ENCODE measurements at regions not wholly inside any gene's neighbourhood (a gene's known extent, or its start where the extent isn't known, plus 50 kb on each side); places are given as distances from the start of the nearest gene placed in this dataset. TPM values are rescaled to one million over a fixed set of nuclear protein-coding genes. Genes with fewer than 3 reads are reported as not detected.

- Histone ChIP-seq H3K36me3 (no peaks in the 10 kb centered on the region), H3K9me3 (peaks cover 0 to 10% (median 0%) of the 10 kb centered on the region in 4 donors), H3K4me3 (no peak overlapping the region), H3K27ac (no peak overlapping the region), H3K4me1 (no peaks in the 10 kb centered on the region), H3K27me3 (no peaks in the 10 kb centered on the region)
- WGBS, 2 donors, result 73 to 78% methylated on average over 4 of the region's 4 CpGs
- DNase-seq (ENCODE audit: low spot score in 2 of 2), result peak in 1 of 2 donors; percentile 3
- no peak for TF ChIP-seq CTCF (IDR thresholded peaks at IDR 0.05)
- no peak for TF ChIP-seq EP300 (IDR thresholded peaks at IDR 0.05)
- TF ChIP-seq POLR2A (IDR thresholded peaks at IDR 0.05), result no peak
These were observed 52.4 kb upstream of the IGLL5 start for GRCh38 chr22:22835242-22835641.

DNA sequence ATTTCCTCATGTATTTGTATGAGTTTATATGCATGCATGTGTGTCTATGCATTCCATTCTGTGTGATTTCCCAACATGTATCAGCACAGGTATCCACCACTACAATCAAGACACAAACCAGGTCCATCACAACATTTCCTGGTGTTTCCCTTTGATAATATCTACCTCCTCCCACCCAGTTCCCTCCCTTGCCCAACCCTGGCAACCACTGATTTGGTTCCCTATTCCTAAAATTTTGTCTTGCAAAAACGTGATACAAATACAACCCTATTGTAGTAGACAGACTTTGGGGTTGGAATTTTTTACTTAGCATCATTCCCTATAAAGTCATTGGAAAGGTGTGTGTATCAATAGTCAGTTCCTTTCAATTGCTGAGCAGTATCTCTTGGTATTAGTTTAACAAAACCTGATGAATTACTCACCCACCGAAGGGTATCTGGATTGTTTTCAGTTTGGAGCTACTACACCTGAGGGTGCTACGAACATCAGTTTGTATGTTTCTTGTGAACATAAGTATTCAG is 51.8 kb upstream of the IGLL5 start:
- Histone ChIP-seq H3K27ac (no peak overlapping the region), H3K9me3 (peaks cover 0 to 4% (median 0%) of the 10 kb centered on the region in 4 donors), H3K36me3 (no peaks in the 10 kb centered on the region), H3K27me3 (no peaks in the 10 kb centered on the region), H3K4me1 (no peaks in the 10 kb centered on the region), H3K4me3 (no peak overlapping the region)
- 65 to 80% methylated on average over 3 of the region's 3 CpGs for WGBS, 2 donors
- DNase-seq (ENCODE audit: low spot score in 2 of 2), result no peak
- no peak for TF ChIP-seq EP300 (IDR thresholded peaks at IDR 0.05)
- no peak for TF ChIP-seq CTCF (IDR thresholded peaks at IDR 0.05)
- no peak for TF ChIP-seq POLR2A (IDR thresholded peaks at IDR 0.05)

- 72 to 84% methylated on average over 6 of the region's 6 CpGs for WGBS, 2 donors
- Histone ChIP-seq H3K4me3 (no peak overlapping the region), H3K36me3 (no peaks in the 10 kb centered on the region), H3K4me1 (no peaks in the 10 kb centered on the region), H3K27ac (no peak overlapping the region), H3K9me3 (peaks cover 0 to 2% (median 0%) of the 10 kb centered on the region in 4 donors), H3K27me3 (no peaks in the 10 kb centered on the region)
- DNase-seq (ENCODE audit: low spot score in 2 of 2), result peak in 1 of 2 donors; percentile 1
- TF ChIP-seq EP300 (IDR thresholded peaks at IDR 0.05) (no peak), POLR2A (IDR thresholded peaks at IDR 0.05) (no peak), CTCF (IDR thresholded peaks at IDR 0.05) (no peak)
These were observed 51.0 kb upstream of the IGLL5 start for GRCh38 chr22:22836635-22837034.

Small RNAs in the stretch of these regions (small RNA-seq; reads per million reads assigned to genes)
- gene AC244157.1, result not detected
- gene AC245028.1, result not detected
- not detected for gene AC245028.2
- not detected for gene AC245028.3
- gene IGLV3-13, result not detected
- not detected for gene IGLV3-15
- not detected for gene IGLV3-17
- gene IGLVI-20, result not detected
- not detected for gene IGLVVI-22-1
